T47D (cell line): ENCODE measurements at regions not wholly inside any gene's neighbourhood (a gene's known extent, or its start where the extent isn't known, plus 50 kb on each side); places are given as distances from the start of the nearest gene placed in this dataset.
A peak's percentile ranks its signal among the peaks of the same experiment; 100 is the strongest.
"Not testable (repeated sequence)": the region's sequence is repeated elsewhere in the genome, so short reads cannot be mapped to it uniquely, and the experiment has no call there.

Experiments used
- DNase-seq, 2 experiments: peaks; one replicate each; pipeline versions ENCODE4 v3.0.0 to v3.0.0-alpha.2; 2011 to 2012; ENCODE audit warnings: low read depth in 1 of 2, low spot score in 1 of 2
- JUND ChIP-seq: IDR thresholded peaks from 2 replicates; pipeline ENCODE4 v1.6.1; 2012; ENCODE audit warnings: low read depth
- in situ Hi-C: cut with HindIII; loops from 2 replicates; pipeline ENCODE4 v1.10.0; 2016; ENCODE audit warnings: low sequenced_read_pairs, low pct_unique_long_range_greater_than_20kb

DNA sequence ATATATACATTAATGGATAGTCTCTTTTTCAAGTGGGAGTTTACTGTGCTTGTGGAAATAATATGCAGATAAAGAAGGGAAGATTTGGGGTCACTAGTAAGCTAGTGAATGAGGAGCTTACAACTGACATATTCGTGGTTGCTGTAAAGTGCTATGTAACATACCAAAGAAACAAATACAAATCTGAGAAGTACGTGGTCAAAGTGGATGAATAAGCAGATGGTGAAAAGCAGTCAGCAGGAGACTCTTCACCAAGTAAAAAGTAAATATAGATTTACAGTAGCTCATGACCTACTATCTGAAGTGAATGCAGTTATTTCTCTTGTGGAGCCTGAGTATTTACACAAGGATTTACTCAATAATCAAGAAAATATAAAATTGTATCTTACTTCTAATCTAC lies 136.6 kb upstream of the ELAC2 start:
- TF ChIP-seq JUND: no peak
- no peak for DNase-seq
- in situ Hi-C loops: no loop called here

DNA sequence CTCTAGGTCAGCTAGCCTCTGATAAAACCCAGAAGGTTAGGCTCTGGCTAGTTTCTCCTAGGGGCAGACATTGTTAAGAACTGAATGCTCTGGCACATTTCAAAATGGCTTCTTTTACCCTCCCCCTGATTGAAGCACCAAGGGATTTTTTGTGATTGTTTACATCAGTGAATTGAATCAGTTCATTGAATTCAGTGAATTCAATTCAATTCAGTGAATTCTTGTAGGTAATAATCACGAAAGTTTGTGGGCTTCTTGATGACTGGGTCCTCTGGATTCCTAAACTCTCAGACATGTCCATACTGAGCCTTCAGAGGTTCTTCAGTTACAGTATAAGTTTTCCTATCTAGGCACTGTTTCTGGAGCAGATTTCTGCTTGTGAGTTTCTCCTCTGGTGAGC lies 135.2 kb upstream of the ELAC2 start:
- no peak for TF ChIP-seq JUND
- no peak for DNase-seq
- in situ Hi-C loops: no loop called here

DNA sequence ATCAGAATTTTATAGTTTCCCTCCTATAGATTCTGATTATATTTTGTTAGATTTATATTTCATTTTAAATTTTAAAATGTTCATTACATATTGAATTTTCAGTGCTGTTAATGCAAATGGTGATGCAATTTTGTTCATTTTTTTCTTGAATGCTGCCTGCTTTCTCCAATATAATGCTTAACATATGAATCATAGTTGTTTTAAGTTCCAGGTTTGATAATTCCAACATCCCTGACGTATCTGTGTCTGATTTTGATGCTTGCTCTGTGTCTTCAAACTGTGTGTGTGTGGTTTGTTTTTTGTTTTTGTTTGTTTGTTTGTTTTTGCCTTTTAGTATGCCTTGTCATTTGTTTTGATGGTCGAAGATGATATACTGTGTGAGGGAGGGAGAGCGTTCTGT lies 134.7 kb upstream of the ELAC2 start:
- TF ChIP-seq JUND: no peak
- in situ Hi-C loops: no loop called here
- DNase-seq: no peak

DNA sequence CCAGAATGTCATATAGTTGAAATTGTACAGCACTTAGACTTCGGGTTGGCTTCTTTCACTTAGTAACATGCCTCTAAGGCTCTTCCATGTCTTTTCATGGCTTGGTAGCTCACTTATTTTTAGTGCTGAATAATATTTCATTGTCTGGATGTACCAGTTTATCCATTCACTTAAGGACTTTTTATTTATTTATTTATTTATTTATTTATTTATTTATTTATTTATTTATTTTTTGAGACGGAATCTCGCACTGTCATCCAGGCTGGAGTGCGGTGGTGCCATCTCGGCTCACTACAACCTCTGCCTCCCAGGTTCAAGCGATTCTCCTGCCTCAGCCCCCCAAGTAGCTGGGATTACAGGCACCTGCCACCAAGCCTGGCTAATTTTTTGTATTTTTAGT lies 132.9 kb upstream of the ELAC2 start:
- DNase-seq, in situ Hi-C loops: not testable (repeated sequence)

DNA sequence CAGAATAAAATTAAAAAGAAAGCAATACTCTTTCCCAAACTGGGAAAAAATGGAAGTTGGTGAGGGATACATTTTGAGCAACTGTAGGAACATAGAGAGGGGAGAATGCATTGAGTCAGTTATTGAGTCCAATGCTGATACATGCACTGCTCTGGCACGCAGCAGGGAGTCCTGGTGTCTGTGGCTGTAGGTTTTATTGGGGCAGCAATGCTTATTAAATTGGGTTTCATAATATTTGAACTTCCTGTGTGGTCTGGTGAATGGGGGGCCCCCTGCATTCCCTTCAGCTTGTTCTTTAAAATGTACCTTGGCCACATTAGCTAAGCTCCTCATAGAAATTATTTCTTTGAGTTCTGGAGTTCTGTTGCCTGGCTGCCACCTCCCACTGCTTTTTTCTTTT lies 125.2 kb upstream of the ELAC2 start:
- TF ChIP-seq JUND: no peak
- in situ Hi-C loops: no loop called here
- DNase-seq: no peak

DNA sequence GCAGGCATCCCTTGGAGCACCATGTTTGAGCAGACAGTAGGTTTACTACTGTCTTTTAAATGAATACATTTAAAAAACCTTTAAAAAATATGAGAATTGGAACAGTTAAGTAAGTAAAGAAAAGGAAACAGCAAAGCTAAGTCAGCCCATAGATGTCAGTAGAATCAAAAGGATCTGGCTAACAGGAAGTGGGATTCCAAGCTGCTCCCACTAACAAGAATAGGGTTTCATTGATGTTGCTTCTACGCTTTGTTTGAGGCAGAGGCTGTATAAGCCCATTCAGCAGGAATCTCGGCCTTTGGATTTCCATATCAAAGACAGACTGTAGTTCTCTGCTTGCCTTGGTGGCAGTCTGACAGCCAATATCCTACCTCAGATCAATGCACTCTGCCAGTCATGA lies 122.9 kb upstream of the ELAC2 start:
- no peak for DNase-seq
- no peak for TF ChIP-seq JUND
- in situ Hi-C loops: no loop called here

DNA sequence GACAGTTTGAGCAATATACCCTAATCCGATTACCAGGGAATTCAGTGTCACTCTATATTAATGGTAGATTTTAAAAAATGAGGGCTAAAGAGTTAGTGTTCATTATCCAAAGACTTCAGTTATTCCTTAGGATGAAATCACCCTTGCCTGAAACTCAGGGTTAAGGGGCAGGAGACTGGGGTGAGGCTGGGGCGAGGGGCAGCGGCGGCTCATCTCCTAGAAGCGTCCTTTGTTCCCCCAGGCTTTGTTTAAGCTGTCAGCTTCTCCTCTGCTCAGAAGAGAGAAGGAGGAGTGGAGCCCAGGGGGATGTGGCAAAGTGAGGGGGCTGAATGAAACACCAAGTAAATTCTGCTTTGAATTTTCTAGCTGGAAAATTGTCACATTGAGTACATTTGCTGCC lies 117.7 kb upstream of the ELAC2 start:
- no peak for DNase-seq
- in situ Hi-C loops: no loop called here
- no peak for TF ChIP-seq JUND

DNA sequence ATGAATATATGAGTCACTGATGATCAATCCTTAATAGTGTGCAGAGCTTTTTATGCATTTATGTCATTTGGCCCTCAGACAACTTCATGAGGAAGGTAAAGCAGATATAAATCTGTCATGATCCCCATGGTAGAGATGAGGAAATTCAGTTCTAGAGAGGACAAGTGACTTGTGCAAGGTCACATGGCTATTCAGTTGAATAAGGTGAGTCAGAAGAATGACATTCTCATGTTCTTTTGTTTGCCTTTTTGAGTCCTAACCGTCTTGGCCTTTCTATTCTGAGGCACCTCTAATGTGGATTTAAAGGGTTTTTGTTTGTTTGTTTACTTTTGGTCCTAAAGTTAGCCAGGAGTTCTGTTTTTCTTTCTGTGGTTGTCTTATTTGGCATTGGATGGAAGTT lies 116.2 kb upstream of the ELAC2 start:
- DNase-seq: peak in 1 of 2 experiments; percentile 90
- no peak for TF ChIP-seq JUND
- in situ Hi-C loops: no loop called here

DNA sequence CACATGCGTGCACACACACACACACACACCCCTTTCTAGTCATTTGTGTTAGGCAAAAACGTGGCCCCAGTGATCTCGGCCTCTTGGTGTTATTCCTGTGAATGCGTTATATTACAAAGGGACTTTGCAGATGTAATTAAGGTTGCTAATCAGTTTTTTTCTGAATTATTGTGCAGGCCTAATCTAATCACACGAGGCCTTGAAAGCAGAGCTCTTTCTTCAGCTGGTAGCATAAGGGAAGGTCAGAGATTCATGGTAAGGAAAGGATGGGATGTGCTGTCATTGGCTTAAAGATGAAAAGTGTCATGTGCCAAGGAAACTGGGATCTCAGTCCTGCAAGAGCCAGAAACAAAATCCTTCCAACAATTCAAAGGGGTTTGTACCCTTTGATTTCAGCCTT lies 113.4 kb upstream of the ELAC2 start:
- in situ Hi-C loops: no loop called here
- no peak for TF ChIP-seq JUND
- DNase-seq: no peak

DNA sequence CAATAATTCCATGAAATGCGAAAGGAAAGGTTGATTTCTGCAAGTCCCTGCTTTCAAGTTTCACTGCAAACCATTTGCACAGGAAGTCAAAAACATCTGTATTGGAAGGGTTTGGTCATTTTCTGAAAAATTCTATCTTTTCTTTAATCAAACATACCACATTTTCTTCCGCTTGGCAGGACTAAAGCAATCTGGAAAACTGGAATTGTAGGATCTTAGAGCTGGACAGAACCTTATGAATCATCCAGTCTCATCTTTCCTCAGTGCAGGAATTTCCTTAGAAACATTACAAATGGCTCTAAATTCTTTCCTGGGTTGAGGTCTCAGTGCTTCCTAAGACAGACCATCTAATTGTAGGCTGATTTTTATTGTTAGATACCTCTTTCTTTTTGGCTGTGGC lies 111.5 kb upstream of the ELAC2 start:
- TF ChIP-seq JUND: no peak
- DNase-seq: no peak
- in situ Hi-C loops: no loop called here

DNA sequence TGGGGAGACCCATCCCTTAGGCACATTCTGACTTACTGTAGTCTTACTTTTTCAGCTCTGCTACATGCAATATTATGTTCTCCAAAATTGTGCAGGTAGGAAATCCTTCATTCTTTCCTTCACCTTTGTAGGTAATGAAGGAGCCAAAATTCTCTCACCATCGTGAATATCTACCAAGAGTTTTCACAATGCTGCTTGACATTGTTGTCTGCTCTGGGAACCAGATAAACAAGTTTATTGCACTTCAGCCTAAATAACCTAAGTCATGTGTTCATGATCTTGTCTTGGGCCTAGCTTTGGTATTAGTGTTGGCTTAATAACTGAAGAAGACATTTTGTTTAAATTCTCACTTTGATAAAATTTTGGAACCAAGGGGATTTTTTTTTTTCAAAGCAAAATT lies 110.8 kb upstream of the ELAC2 start:
- DNase-seq: peak in 1 of 2 experiments; percentile 48
- in situ Hi-C loops: no loop called here
- TF ChIP-seq JUND: no peak

DNA sequence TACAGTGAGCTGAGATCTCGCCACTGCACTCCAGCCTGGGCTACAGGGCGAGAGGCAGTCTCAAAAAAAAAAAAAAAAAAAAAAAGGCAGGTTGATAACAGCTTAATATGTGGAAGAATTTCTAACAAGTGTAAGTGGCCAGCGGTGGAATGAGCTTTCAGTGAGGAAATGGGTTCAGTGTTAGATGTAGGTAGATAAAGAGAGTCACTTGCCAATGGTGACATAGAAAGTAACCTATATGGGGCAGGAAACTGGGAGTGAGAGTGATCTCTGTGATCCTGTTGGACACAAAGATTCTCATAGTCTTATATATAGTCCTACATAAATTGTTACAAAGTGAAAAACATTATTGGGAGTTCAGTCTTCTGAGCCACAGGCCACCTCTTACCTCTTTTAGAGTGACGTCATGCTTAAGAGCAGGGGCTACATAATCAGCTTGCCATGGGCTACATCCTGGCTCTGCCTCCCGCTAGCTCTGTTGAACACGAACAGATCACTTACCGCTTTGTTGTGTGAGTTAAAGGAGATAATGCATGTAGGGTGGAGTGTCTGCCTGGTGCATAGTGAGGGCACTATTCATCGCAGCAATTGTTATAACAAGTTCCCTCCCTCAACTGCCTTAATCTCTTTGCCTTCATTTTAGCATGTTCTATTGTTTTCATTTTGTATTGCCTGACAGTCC lies 110.2 kb upstream of the ELAC2 start:
- in situ Hi-C loops: no loop called here
- no peak for TF ChIP-seq JUND

DNA sequence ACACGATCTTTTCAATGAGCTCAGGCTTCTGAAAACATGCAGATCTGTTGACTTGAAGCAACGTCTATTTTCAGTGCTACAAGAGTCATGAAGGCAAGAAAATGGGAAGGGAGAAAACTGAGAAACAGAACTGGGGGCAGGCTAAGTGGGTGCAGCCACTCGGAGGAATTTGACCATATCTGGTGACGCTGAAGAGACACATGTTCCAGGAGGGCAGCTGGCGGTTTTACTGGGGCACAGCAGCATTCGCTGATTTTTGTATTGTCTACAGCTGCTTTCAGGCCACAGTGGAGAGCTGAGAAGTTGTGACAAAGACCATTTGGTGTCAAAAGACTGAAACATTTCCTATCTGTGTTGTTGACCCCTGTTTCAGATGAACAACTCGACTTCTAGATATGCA lies 103.0 kb upstream of the ELAC2 start:
- TF ChIP-seq JUND: no peak
- in situ Hi-C loops: no loop called here
- DNase-seq: no peak

More for the DNA sequence above, 110.2 kb upstream of the ELAC2 start:
- DNase-seq: no peak

DNA sequence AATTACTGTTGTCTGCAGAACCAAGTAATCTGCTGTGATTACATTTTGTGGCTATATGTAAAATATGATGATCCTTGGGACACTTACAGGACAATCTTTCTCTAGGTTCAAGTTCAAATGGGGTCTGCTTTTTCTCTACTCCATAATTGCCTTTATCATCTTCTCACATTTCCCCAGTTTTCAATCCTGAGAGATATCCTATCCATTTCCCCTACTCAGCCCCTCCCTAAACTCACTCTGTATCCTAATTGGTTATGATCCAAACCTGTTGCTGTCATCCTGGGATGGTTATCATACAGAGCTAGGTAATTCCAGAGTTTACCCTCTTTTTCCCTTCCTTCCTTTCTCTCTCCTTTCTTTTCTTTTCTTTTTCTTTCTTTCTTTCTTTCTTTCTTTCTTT lies 100.5 kb upstream of the ELAC2 start:
- no peak for TF ChIP-seq JUND
- in situ Hi-C loops: no loop called here
- no peak for DNase-seq
